GM12891 (cell line): ENCODE measurements at regions not wholly inside any gene's neighbourhood (a gene's known extent, or its start where the extent isn't known, plus 50 kb on each side); places are given as distances from the start of the nearest gene placed in this dataset.

ENCODE experiments used
- POLR2A ChIP-seq: IDR thresholded peaks from 2 replicates; pipeline ENCODE4 v1.6.1; 2011; ENCODE audit warnings: low read depth, low read length, control low read depth
- POLR2AphosphoS5 ChIP-seq: IDR thresholded peaks from 2 replicates; pipeline ENCODE4 v1.6.1; 2011; ENCODE audit warnings: low read depth, low read length, control low read depth
- POU2F2 ChIP-seq: IDR thresholded peaks from 2 replicates; pipeline ENCODE4 v1.6.1; 2011; ENCODE audit warnings: low read depth, mild to moderate bottlenecking, control low read depth, low read length, moderate library complexity

DNA sequence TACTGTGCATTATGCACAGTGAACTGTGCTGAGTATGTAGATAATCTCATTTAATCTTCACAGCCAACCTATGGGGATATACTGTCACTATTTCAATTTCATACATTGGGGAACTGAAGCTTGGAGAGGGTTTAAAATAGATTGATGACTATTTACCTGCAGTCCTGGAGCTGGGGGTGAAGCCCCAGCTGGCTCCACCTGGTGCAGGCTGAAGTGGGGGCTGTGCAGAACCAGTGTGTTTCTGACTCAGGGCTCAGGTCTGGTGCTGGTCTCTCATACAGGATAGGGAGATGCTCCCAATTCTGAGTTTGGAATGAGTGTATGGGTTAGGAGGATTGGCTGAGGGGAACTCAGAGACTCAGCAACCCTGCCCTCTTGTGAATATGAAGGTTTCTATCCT lies 176.1 kb upstream of the CEP162 start:
- TF ChIP-seq POLR2A (no peak), POLR2AphosphoS5 (no peak), POU2F2 (no peak)
